C4-2B (cell line): ENCODE measurements at regions not wholly inside any gene's neighbourhood (a gene's known extent, or its start where the extent isn't known, plus 50 kb on each side); places are given as distances from the start of the nearest gene placed in this dataset.

Experiments
- ZFX ChIP-seq: fragments of 450-650 bp; IDR thresholded peaks from 2 replicates; pipeline ENCODE4 v1.6.1; 2017
- TF ChIP-seq, protein P1 (sequence below): fragments of 450-650 bp; conservative IDR thresholded peaks from 2 replicates; pipeline ENCODE4 v1.5.1; 2017; ENCODE audit warnings: mild to moderate bottlenecking

DNA sequence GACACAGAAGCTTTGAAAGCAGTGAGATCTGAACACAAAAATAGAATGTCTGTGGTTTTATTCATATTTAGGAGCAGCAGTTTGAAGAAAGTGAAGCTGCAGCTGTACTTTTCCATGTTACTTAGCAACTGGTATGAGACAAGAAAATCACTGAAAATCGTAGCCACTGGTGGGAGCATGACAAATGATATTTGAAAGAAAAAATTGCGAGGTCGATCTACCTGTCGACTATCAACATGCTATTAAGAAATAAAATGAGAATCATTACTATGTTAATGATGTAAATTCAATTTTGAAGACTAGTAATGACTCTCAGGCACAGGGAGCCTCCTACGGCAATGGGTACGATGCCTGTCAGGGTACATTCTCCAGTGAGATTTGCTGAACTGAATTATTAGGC, 436.4 kb downstream of the SLITRK5 start:
- TF ChIP-seq, protein P1, sequence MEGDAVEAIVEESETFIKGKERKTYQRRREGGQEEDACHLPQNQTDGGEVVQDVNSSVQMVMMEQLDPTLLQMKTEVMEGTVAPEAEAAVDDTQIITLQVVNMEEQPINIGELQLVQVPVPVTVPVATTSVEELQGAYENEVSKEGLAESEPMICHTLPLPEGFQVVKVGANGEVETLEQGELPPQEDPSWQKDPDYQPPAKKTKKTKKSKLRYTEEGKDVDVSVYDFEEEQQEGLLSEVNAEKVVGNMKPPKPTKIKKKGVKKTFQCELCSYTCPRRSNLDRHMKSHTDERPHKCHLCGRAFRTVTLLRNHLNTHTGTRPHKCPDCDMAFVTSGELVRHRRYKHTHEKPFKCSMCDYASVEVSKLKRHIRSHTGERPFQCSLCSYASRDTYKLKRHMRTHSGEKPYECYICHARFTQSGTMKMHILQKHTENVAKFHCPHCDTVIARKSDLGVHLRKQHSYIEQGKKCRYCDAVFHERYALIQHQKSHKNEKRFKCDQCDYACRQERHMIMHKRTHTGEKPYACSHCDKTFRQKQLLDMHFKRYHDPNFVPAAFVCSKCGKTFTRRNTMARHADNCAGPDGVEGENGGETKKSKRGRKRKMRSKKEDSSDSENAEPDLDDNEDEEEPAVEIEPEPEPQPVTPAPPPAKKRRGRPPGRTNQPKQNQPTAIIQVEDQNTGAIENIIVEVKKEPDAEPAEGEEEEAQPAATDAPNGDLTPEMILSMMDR = no peak
- TF ChIP-seq ZFX = no peak
